ENCODE measurements at regions not wholly inside any gene's neighbourhood (a gene's known extent, or its start where the extent isn't known, plus 50 kb on each side); places are given as distances from the start of the nearest gene placed in this dataset.
"Not testable (repeated sequence)": the region's sequence is repeated elsewhere in the genome, so short reads cannot be mapped to it uniquely, and the experiment has no call there.

GRCh38 chr2:11896386-11896785 is 150.0 kb downstream of the LPIN1 start:
- no peak overlapping the region for H3K4me3 ChIP-seq (ENCODE audit: low read depth, low read length)
- no peak for TF ChIP-seq CTCF (IDR thresholded peaks at IDR 0.05; ENCODE audit: insufficient read depth, low read length)
- DNase-seq (ENCODE audit: low read depth), result no peak

GRCh38 chr2:11898576-11898975 is 152.1 kb downstream of the LPIN1 start:
- TF ChIP-seq CTCF (IDR thresholded peaks at IDR 0.05; ENCODE audit: insufficient read depth, low read length), result no peak
- H3K4me3 ChIP-seq (ENCODE audit: low read depth, low read length), result no peak overlapping the region
- DNase-seq (ENCODE audit: low read depth), result no peak

- peak; percentile 49 for DNase-seq (ENCODE audit: low read depth)
- TF ChIP-seq CTCF (IDR thresholded peaks at IDR 0.05; ENCODE audit: insufficient read depth, low read length), result no peak
- no peak overlapping the region for H3K4me3 ChIP-seq (ENCODE audit: low read depth, low read length)
Observed at GRCh38 chr2:11899264-11899818, 152.9 kb downstream of the LPIN1 start.

GRCh38 chr2:11900891-11901290 is 154.5 kb downstream of the LPIN1 start:
- not testable (repeated sequence) for H3K4me3 ChIP-seq (ENCODE audit: low read depth, low read length); DNase-seq (ENCODE audit: low read depth)

- no peak for DNase-seq (ENCODE audit: low read depth)
- no peak overlapping the region for H3K4me3 ChIP-seq (ENCODE audit: low read depth, low read length)
- no peak for TF ChIP-seq CTCF (IDR thresholded peaks at IDR 0.05; ENCODE audit: insufficient read depth, low read length)
Observed at GRCh38 chr2:11901351-11902069, 155.1 kb downstream of the LPIN1 start.

GRCh38 chr2:11903085-11903606 is 156.7 kb downstream of the LPIN1 start:
- no peak overlapping the region for H3K4me3 ChIP-seq (ENCODE audit: low read depth, low read length)
- DNase-seq (ENCODE audit: low read depth), result no peak
- TF ChIP-seq CTCF (IDR thresholded peaks at IDR 0.05; ENCODE audit: insufficient read depth, low read length), result no peak

GRCh38 chr2:11904029-11904428 is 157.6 kb downstream of the LPIN1 start:
- TF ChIP-seq CTCF (IDR thresholded peaks at IDR 0.05; ENCODE audit: insufficient read depth, low read length), result no peak
- H3K4me3 ChIP-seq (ENCODE audit: low read depth, low read length), result no peak overlapping the region
- no peak for DNase-seq (ENCODE audit: low read depth)
